ENCODE measurements at regions not wholly inside any gene's neighbourhood (a gene's known extent, or its start where the extent isn't known, plus 50 kb on each side); places are given as distances from the start of the nearest gene placed in this dataset.

DNA sequence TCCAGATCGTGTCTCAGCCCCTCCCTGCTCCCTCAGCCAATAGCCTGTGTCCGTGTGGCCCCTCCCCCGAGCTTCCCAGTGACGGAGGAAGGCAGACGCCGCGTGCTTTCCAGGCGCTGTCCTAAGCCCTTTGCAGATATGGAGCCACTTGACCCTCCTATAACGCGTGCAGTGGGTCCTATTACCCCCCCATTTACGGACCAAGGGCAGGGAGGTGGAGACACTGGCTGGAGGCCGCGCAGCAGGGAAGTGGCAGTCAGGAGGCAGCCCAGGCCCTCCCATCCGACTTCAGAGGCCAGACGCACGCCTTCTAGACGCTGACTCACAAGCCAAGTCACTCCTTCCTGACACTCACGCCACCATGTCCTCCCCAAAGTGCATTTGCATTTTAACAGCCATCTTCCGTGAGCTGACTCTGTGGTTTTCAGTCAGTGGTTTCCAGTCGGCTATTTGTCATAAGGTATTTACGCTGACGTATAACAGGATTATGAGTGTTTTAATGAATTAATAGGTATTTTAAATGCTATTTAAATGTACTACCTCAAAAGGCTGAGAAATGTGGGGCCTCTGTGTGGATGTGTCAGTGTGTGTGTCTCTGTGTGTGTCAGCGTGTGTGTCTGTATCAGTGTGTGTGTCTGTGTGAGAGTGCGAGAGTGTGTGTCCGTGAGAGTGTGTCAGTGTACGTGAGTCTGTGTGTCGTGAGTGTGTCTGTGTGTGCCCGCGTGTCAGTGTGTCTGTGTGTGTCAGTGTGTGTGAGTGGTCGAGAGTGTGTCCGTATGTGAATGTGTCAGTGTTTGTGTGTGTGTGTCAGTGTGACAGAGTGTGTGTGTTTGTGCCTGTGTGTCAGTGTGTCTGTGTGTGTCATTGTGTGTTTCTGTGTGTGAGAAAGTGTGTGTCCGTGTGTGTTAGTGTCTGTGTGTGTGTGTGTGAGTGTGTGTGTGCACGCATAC is 92.0 kb upstream of the INSIG1 start:
- TF ChIP-seq POLR2A (IDR thresholded peaks at IDR 0.05) = peak in 1 of 2 donors; percentile 43
- no peak for TF ChIP-seq CTCF (IDR thresholded peaks at IDR 0.05)
- peak in 1 of 2 donors; percentile 30 for TF ChIP-seq EP300 (IDR thresholded peaks at IDR 0.05)
- peak overlapping the region; percentile 38 to 90 (median 79) for H3K27ac ChIP-seq
- no peaks in the 10 kb centered on the region for H3K9me3 ChIP-seq
- WGBS, 2 donors = 58 to 59% methylated on average over 33 of the region's 33 CpGs
- H3K4me3 ChIP-seq = peak overlapping the region; percentile 7 to 50 (median 26)
- peaks cover 0 to 3% of the 10 kb centered on the region in 2 donors for H3K27me3 ChIP-seq
- H3K36me3 ChIP-seq = no peaks in the 10 kb centered on the region
- peaks cover 0 to 17% (median 0%) of the 10 kb centered on the region in 4 donors for H3K4me1 ChIP-seq
- peak; percentile 74 to 88 for DNase-seq (ENCODE audit: low spot score in 2 of 2)

DNA sequence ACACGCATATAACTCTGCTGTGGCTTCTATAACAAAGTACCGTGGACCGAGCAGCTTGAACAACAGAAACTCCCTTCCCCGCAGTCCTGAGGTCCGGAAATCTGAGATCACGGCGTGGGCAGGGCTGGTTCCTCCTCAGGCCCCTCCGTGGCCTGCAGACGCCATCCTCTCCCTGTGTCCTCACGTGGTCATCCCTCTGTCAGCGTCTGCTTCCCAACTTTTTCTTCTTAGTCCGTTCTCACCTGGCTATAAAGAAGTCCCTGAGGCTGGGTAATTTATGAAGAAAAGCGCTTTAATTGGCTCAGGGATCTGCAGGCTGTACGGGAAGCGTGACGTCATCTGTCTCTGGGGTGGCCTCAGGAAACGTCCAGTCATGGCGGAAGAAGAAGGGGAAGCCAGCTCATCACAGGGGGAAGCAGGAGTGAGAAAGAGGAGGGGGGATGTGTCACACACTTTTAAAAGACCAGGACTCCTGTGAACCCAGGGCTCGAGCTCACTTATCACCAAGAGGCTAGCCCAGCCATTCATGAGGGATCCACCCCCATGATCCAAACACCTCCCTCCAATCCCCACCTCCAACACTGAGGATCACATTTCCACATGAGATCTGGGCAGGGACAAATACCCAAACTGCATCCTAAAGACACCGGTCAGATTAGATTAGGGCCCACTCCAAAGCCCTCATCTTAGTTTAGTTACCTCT is 91.2 kb upstream of the INSIG1 start:
- WGBS, 2 donors = 30 to 48% methylated on average over 20 of the region's 20 CpGs
- peak; percentile 33 to 79 for DNase-seq (ENCODE audit: low spot score in 2 of 2)
- Histone ChIP-seq H3K4me3 (peak overlapping the region in 3 of 4 donors; percentile 7 to 50 (median 11)), H3K4me1 (peaks cover 0 to 17% (median 0%) of the 10 kb centered on the region in 4 donors), H3K9me3 (peaks cover 0 to 2% (median 0%) of the 10 kb centered on the region in 4 donors), H3K27me3 (peaks cover 0 to 4% of the 10 kb centered on the region in 2 donors), H3K36me3 (no peaks in the 10 kb centered on the region), H3K27ac (peak overlapping the region; percentile 38 to 90 (median 61))
- TF ChIP-seq EP300 (IDR thresholded peaks at IDR 0.05) = peak in 1 of 2 donors; percentile 62
- TF ChIP-seq CTCF (IDR thresholded peaks at IDR 0.05) = no peak

DNA sequence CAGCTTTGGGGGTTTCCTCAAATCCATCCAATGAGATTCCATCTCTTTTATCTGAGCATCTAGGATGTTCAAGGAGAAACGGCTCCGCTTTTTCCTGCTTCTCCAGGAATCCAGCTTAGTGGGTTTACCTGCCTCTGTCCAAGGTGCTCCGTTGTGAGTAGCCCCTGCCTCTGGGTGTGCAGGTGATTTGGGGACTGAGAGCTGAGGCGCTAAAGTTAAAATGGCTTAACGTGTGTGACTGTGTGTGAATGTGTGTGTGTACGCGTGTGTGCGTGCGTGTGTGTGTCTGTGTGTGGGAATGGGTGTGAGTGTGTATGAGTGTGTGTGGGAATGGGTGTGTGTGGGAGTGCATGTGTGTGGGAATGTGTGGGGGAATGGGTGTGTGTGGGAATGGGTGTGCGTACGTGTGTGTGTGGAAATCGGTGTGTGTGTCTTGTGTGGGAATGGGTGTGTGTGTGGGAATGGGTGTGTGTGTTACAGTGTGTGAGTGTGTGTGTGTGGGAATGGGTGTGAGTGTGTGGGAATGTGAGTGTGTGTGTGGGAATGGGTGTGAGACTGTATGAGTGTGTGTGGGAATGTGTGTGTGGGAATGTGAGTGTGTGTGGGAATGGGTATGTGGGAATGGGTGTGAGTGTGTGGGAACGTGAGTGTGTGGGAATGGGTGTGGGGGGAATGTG is 90.2 kb upstream of the INSIG1 start:
- DNase-seq (ENCODE audit: low spot score in 2 of 2) = no peak
- Histone ChIP-seq H3K36me3 (no peaks in the 10 kb centered on the region), H3K9me3 (peaks cover 0 to 3% (median 0%) of the 10 kb centered on the region in 4 donors), H3K27ac (peak overlapping the region in 1 of 4 donors; percentile 90), H3K4me1 (peaks cover 0 to 17% (median 0%) of the 10 kb centered on the region in 4 donors), H3K4me3 (no peak overlapping the region), H3K27me3 (peaks cover 0 to 4% of the 10 kb centered on the region in 2 donors)
- TF ChIP-seq POLR2A (IDR thresholded peaks at IDR 0.05) (no peak), EP300 (IDR thresholded peaks at IDR 0.05) (no peak), CTCF (IDR thresholded peaks at IDR 0.05) (no peak)
- 77 to 87% methylated on average over 13 of the region's 13 CpGs for WGBS, 2 donors

DNA sequence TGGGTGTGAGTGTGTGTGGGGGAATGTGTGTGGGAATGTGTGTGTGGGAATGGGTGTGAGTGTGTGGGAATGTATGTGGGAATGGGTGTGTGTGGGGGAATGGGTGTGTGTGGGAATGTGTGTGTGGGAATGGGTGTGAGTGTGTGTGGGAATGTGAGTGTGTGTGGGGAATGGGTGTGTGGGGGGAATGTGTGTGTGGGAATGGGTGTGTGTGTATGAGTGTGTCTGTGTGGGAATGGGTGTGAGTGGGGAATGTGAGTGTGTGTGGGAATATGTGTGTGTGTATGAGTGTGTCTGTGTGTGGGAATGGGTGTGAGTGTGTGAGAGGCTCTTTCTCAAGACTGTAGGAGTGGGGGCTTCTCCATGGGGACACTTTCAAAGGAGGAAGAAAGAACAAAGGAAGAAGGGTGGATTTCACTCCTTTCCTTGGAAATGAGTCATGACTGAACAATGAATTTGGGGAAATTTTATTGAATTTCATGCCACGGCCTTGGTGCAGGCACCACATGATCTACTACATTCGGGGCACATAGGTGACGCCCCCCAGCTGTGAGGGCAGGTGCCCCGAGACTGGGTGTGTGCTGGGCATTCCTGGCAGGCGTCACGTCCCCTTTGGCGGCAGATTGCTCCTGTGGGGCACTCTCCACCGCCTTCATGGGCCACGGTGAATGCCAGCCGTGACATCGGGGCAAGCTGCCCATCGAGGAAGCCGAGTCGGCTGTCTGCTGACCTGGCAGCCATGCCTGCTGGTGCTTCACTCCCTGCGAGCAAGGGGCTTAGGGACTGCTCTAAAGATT is 88.8 kb upstream of the INSIG1 start:
- H3K9me3 ChIP-seq = peaks cover 0 to 3% (median 0%) of the 10 kb centered on the region in 4 donors
- no peak overlapping the region for H3K4me3 ChIP-seq
- no peaks in the 10 kb centered on the region for H3K36me3 ChIP-seq
- TF ChIP-seq CTCF (IDR thresholded peaks at IDR 0.05) (no peak), EP300 (IDR thresholded peaks at IDR 0.05) (peak in 1 of 2 donors; percentile 43)
- H3K27ac ChIP-seq = peak overlapping the region in 1 of 4 donors; percentile 46
- peaks cover 0 to 19% (median 0%) of the 10 kb centered on the region in 4 donors for H3K4me1 ChIP-seq
- H3K27me3 ChIP-seq = peaks cover 0 to 10% of the 10 kb centered on the region in 2 donors
- WGBS, 2 donors = 44 to 81% methylated on average over 10 to 15 of the region's 15 CpGs
- no peak for DNase-seq (ENCODE audit: low spot score in 2 of 2)
